Fibroblast of the aortic adventitia (primary cell): ENCODE measurements at regions not wholly inside any gene's neighbourhood (a gene's known extent, or its start where the extent isn't known, plus 50 kb on each side); places are given as distances from the start of the nearest gene placed in this dataset.

Experiments used
- DNase-seq: peaks from one replicate; pipeline ENCODE4 v3.0.0-alpha.2; 2010; ENCODE audit warnings: low read depth
- H3K4me3 ChIP-seq: 2 replicates; pipeline ENCODE4 v1.5.1; 2011; ENCODE audit warnings: low read depth, mild to moderate bottlenecking, control low read depth, low read length, moderate library complexity
- TF ChIP-seq, protein P1 (sequence below): IDR thresholded peaks from 2 replicates; pipeline ENCODE4 v1.5.1; 2011; ENCODE audit warnings: mild to moderate bottlenecking, low read length, control low read depth, inconsistent platforms; ENCODE audit not compliant: insufficient read depth

DNA sequence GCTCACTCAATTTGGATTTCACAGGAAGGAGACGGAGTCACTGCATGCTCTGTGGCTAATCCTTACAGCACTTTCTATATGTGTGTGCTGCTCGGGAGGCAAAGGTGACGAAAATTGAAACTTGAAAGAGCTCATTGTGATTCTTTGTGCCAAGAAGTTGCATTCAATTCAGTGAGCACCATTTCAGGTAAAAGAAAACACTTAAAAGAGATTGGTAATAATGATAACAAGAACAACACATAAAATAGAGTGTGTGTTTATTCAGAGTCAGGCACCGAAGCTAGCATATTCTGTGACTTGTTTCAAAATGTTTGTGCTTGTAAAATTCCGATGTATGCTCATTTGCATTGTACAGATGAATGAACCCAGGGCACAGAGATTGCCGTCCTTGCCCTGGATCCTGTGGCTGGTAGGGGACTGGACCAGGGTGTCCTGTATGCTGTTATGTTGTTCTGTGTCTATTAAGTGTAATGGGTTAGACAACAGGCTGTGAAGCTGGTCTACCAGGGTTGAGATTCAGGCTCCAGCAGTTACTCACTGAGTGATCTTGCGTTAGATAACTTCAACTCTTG lies 193.3 kb upstream of the PROK2 start:
- TF ChIP-seq, protein P1, sequence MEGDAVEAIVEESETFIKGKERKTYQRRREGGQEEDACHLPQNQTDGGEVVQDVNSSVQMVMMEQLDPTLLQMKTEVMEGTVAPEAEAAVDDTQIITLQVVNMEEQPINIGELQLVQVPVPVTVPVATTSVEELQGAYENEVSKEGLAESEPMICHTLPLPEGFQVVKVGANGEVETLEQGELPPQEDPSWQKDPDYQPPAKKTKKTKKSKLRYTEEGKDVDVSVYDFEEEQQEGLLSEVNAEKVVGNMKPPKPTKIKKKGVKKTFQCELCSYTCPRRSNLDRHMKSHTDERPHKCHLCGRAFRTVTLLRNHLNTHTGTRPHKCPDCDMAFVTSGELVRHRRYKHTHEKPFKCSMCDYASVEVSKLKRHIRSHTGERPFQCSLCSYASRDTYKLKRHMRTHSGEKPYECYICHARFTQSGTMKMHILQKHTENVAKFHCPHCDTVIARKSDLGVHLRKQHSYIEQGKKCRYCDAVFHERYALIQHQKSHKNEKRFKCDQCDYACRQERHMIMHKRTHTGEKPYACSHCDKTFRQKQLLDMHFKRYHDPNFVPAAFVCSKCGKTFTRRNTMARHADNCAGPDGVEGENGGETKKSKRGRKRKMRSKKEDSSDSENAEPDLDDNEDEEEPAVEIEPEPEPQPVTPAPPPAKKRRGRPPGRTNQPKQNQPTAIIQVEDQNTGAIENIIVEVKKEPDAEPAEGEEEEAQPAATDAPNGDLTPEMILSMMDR = no peak
- DNase-seq = no peak
- H3K4me3 ChIP-seq = no peak overlapping the region

DNA sequence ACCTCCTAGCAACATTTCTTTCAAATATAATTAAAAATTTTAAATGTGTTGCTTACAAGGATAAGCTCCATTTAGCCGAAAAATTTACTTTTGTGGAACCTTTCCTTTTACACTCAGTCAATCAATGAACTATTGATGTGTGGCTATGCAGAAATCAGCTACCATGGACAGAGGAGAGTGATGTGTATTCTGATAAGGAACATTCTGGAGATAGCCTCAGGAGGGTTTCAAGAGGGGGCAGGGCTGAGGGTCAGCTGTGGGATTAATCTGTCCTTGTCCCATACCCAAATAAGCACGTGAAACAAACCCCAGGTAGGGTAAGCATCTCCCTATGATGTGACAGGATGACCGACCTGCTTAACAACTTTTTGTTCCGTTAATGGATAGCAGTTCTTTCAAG lies 192.6 kb upstream of the PROK2 start:
- DNase-seq = no peak
- TF ChIP-seq, protein P1 = no peak
- no peak overlapping the region for H3K4me3 ChIP-seq

DNA sequence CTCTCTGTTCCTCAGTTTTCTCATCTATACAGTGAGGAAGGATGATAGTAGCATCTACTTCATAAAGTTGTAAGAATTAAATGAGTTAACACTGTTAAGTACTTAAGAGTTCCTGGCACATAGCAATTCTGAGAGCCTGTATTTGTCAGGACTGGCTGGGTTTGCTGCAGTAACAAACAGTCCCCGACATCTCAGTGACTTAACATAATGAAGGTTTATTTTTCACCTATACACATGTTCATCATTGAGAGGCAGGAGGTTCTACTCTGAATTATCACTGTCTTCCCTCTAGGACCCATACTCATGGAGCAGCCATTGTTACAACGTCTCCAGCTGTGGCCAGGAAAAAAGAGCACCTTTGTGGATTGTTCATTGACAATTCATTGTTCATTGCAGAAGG lies 190.6 kb upstream of the PROK2 start:
- H3K4me3 ChIP-seq = no peak overlapping the region
- DNase-seq = no peak
- TF ChIP-seq, protein P1 = no peak

DNA sequence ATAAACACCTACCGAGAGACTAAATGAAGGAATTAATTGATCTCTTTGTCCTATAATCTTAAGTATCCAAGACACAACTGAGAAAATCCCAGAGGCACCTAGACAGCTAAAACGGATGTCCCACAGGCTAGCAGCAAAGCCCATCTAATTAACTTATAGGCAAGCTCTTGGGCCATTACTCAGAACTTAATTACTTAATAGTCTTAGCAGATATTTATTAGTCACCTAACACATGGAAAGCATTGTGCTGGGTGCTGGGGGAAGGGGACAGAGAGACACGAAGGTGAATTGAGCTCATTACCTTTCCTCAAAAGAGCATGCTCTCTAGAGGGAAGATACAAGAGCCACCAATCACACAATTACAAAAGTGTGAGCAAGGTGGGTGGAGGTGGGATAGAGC lies 189.8 kb upstream of the PROK2 start:
- H3K4me3 ChIP-seq = no peak overlapping the region
- DNase-seq = no peak
- TF ChIP-seq, protein P1 = no peak

DNA sequence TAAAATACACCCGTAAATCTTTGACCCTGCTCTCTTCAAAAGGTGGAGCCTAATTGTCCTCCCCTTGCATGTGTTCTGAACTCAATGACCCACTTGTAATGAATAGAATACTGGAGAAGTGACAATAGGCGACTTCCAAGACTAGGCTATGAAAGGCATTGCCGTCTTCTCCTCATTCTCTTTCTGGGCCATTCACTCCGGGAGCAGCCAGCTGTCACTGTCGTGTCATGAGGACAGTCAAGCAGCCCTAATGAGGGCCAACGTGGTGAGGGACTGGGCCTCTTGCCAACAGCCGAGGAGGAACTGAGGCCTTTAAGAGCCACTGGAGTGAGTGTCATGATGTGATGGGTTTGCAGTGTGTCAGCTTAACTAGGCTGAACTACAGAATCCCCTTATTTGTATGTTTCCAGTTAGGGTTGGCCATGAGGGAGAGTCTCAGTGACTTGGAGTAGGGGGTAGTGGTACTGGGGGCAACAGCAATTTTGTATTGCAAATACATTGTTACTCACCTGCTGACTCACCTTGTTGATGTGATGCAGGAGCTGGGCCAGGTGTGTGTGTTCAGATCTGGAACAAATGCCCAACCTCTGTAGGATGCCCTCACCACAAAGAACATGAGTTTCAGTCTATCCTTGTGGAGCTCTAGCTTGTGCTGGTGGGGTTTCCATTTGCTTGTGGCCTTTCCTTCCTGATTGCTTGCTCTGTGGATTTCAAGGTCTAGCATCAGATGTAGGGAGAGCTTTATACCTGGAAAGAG lies 188.5 kb upstream of the PROK2 start:
- H3K4me3 ChIP-seq = no peak overlapping the region
- DNase-seq = no peak

DNA sequence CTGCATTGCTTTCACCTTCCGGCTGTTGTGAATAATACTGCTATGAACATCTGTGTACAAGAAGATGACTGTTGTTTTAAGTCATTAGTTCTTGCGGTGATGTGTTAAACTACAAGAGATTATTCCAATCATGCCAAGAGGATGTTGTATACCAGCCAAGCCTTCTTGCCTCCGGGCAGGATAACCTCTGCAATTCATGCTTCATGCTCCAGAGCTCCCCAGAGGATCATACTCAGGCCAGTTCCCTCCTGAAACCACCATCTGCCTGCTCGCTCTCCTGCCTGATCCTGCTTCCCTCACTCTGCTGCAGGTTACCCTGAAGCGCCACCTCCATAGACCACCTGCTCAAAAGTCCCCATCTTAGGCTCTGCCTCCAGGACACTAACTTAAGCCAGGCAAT lies 187.1 kb upstream of the PROK2 start:
- TF ChIP-seq, protein P1 = no peak
- H3K4me3 ChIP-seq = no peak overlapping the region
- DNase-seq = peak; percentile 32

More for the DNA sequence above, 188.5 kb upstream of the PROK2 start:
- TF ChIP-seq, protein P1 = no peak
